Lower lobe of right lung (tissue), 2 donors: ENCODE measurements at regions not wholly inside any gene's neighbourhood (a gene's known extent, or its start where the extent isn't known, plus 50 kb on each side); places are given as distances from the start of the nearest gene placed in this dataset.

Source experiments
- ATAC-seq, 2 donors: fragments of 200-7000 bp; cut with Tn5 transposase; one replicate each; pipeline ENCODE4 v1.9.1; 2020 to 2022; ENCODE audit warnings: mild to moderate bottlenecking in 2 of 2, moderate library complexity in 2 of 2
- DNase-seq: peaks from one replicate; pipeline ENCODE4 v3.0.0-alpha.2; 2020
- H3K27ac ChIP-seq: fragments of 200-600 bp; one replicate; pipeline ENCODE4 v1.8.0; 2022
- H3K27me3 ChIP-seq: fragments of 200-600 bp; one replicate; pipeline ENCODE4 v1.8.0; 2022; ENCODE audit warnings: low read depth
- H3K36me3 ChIP-seq: fragments of 200-600 bp; one replicate; pipeline ENCODE4 v1.8.0; 2022; ENCODE audit warnings: mild to moderate bottlenecking
- H3K4me1 ChIP-seq: fragments of 200-600 bp; one replicate; pipeline ENCODE4 v1.8.0; 2022
- H3K4me3 ChIP-seq: fragments of 200-600 bp; one replicate; pipeline ENCODE4 v1.8.0; 2022; ENCODE audit warnings: mild to moderate bottlenecking
- H3K9me3 ChIP-seq: fragments of 200-600 bp; one replicate; pipeline ENCODE4 v1.8.0; 2022
- CTCF ChIP-seq: fragments of 200-600 bp; IDR thresholded peaks from one replicate; pipeline ENCODE4 v1.8.0; 2022; ENCODE audit warnings: antibody characterized with exemption, mild to moderate bottlenecking
- intact Hi-C: fragments of 100-400 bp; cut with DNase I; formaldehyde crosslinking; loops from one replicate; pipeline ENCODE4 v1.11.0; 2022
- donor health status: DM: no; HTN: yes; CAD: no; lungs with severe emphysema.

- Histone ChIP-seq H3K4me3 (no peak overlapping the region), H3K27me3 (no peaks in the 10 kb centered on the region), H3K36me3 (no peaks in the 10 kb centered on the region), H3K4me1 (no peaks in the 10 kb centered on the region), H3K27ac (no peak overlapping the region), H3K9me3 (no peaks in the 10 kb centered on the region)
- intact Hi-C loops = no loop called here
- no peak for TF ChIP-seq CTCF
- no peak for DNase-seq
- no peak for ATAC-seq
These were observed 573.1 kb downstream of the USP25 start for GRCh38 chr21:16302851-16303282.

GRCh38 chr21:16304174-16305095 is 574.7 kb downstream of the USP25 start:
- H3K27ac ChIP-seq = no peak overlapping the region
- no peaks in the 10 kb centered on the region for H3K9me3 ChIP-seq
- H3K36me3 ChIP-seq = no peaks in the 10 kb centered on the region
- DNase-seq = no peak
- H3K4me3 ChIP-seq = no peak overlapping the region
- TF ChIP-seq CTCF = no peak
- ATAC-seq = no peak
- intact Hi-C loops = no loop called here
- H3K27me3 ChIP-seq = no peaks in the 10 kb centered on the region
- H3K4me1 ChIP-seq = no peaks in the 10 kb centered on the region

GRCh38 chr21:16305686-16306085 is 575.9 kb downstream of the USP25 start:
- no peak overlapping the region for H3K27ac ChIP-seq
- TF ChIP-seq CTCF = no peak
- H3K27me3 ChIP-seq = no peaks in the 10 kb centered on the region
- H3K4me3 ChIP-seq = no peak overlapping the region
- no peaks in the 10 kb centered on the region for H3K4me1 ChIP-seq
- no peak for ATAC-seq
- no peaks in the 10 kb centered on the region for H3K36me3 ChIP-seq
- DNase-seq = no peak
- intact Hi-C loops = no loop called here
- H3K9me3 ChIP-seq = no peaks in the 10 kb centered on the region

GRCh38 chr21:16307256-16307655 is 577.5 kb downstream of the USP25 start:
- Histone ChIP-seq H3K36me3 (no peaks in the 10 kb centered on the region), H3K9me3 (no peaks in the 10 kb centered on the region), H3K27me3 (no peaks in the 10 kb centered on the region), H3K4me1 (no peaks in the 10 kb centered on the region), H3K27ac (no peak overlapping the region), H3K4me3 (no peak overlapping the region)
- intact Hi-C loops = no loop called here
- TF ChIP-seq CTCF = no peak
- ATAC-seq (no peak), DNase-seq (no peak)

- Histone ChIP-seq H3K9me3 (no peaks in the 10 kb centered on the region), H3K4me3 (peak overlapping the region; percentile 4), H3K36me3 (no peaks in the 10 kb centered on the region), H3K27ac (no peak overlapping the region), H3K4me1 (no peaks in the 10 kb centered on the region), H3K27me3 (no peaks in the 10 kb centered on the region)
- ATAC-seq (no peak), DNase-seq (no peak)
- no peak for TF ChIP-seq CTCF
- intact Hi-C loops = no loop called here
These were observed 578.5 kb downstream of the USP25 start for GRCh38 chr21:16308269-16308668.
